Right lobe of liver (tissue), 4 donors: ENCODE measurements at regions not wholly inside any gene's neighbourhood (a gene's known extent, or its start where the extent isn't known, plus 50 kb on each side); places are given as distances from the start of the nearest gene placed in this dataset.

ENCODE experiments used
- POLR2A ChIP-seq: fragments of 450-650 bp; IDR thresholded peaks from one replicate; pipeline ENCODE4 v1.6.1; 2017; ENCODE audit warnings: antibody characterized with exemption, mild to moderate bottlenecking
- TF ChIP-seq, protein P1 (sequence below), 4 donors: fragments of 200-600 bp in 3 of 4; fragments of 450-650 bp in 1 of 4; IDR thresholded peaks; one replicate each; pipeline versions ENCODE4 v1.5.1 to v1.8.0; 2016 to 2022; ENCODE audit warnings: antibody characterized with exemption in 4 of 4, mild to moderate bottlenecking in 2 of 4
- donor health status: DM: no; HTN: no; CAD: no.
- donor health status: DM: no; HTN: no; CAD: no.
- donor health status: DM: no; HTN: yes; CAD: no.

DNA sequence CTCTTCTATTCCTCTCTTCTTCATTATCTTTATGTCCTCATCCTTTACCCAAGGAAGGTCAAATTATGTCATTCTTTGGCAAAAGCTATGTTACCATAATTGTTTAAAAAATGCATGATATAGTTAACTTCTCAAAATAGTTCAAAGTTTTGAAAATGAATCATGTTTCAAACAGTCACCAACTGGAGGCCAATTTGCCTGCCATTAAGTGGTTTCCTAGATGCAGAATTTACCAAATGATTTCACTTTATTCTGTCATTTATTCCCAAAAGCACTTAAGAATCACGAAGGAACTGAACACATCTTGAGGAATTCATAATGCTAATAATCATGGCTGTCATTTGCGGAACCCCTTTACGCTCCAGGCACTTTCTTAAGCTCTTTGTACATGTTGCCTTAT lies 190.9 kb upstream of the CDH11 start:
- TF ChIP-seq, protein P1, sequence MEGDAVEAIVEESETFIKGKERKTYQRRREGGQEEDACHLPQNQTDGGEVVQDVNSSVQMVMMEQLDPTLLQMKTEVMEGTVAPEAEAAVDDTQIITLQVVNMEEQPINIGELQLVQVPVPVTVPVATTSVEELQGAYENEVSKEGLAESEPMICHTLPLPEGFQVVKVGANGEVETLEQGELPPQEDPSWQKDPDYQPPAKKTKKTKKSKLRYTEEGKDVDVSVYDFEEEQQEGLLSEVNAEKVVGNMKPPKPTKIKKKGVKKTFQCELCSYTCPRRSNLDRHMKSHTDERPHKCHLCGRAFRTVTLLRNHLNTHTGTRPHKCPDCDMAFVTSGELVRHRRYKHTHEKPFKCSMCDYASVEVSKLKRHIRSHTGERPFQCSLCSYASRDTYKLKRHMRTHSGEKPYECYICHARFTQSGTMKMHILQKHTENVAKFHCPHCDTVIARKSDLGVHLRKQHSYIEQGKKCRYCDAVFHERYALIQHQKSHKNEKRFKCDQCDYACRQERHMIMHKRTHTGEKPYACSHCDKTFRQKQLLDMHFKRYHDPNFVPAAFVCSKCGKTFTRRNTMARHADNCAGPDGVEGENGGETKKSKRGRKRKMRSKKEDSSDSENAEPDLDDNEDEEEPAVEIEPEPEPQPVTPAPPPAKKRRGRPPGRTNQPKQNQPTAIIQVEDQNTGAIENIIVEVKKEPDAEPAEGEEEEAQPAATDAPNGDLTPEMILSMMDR (IDR thresholded peaks at IDR 0.05), result no peak
- no peak for TF ChIP-seq POLR2A
